LNCaP clone FGC (cell line): ENCODE measurements at regions not wholly inside any gene's neighbourhood (a gene's known extent, or its start where the extent isn't known, plus 50 kb on each side); places are given as distances from the start of the nearest gene placed in this dataset.

Experiments used
- DNase-seq: peaks from one replicate; pipeline ENCODE4 v3.0.0-alpha.2; 2011; ENCODE audit warnings: low read depth
- H3K4me3 ChIP-seq: 2 replicates; pipeline ENCODE4 v1.5.1; 2011; ENCODE audit warnings: mild to moderate bottlenecking, low read depth, low read length, control low read depth
- CTCF ChIP-seq: IDR thresholded peaks from 2 replicates; pipeline ENCODE4 v1.5.1; 2012; ENCODE audit warnings: mild to moderate bottlenecking; ENCODE audit not compliant: control insufficient read depth, insufficient read depth; ENCODE audit errors: extremely low read depth

- DNase-seq: no peak
- no peak overlapping the region for H3K4me3 ChIP-seq
These were observed 57.9 kb upstream of the PLS3 start for GRCh38 chrX:115503099-115503498.

GRCh38 chrX:115504167-115504566, 56.8 kb upstream of the PLS3 start:
- no peak overlapping the region for H3K4me3 ChIP-seq
- DNase-seq: no peak

More at GRCh38 chrX:115503099-115503498, 57.9 kb upstream of the PLS3 start:
- TF ChIP-seq CTCF: no peak

More at GRCh38 chrX:115504167-115504566, 56.8 kb upstream of the PLS3 start:
- no peak for TF ChIP-seq CTCF
